Loucy (cell line): ENCODE measurements at regions not wholly inside any gene's neighbourhood (a gene's known extent, or its start where the extent isn't known, plus 50 kb on each side); places are given as distances from the start of the nearest gene placed in this dataset.

Experiments used
- CTCF ChIP-seq: fragments of 200-600 bp; sonication (generic); conservative IDR thresholded peaks from 2 replicates; pipeline ENCODE4 v1.5.1; 2014; ENCODE audit warnings: mild to moderate bottlenecking, antibody characterized with exemption, low read length
- EZH2phosphoT487 ChIP-seq: fragments of 200-600 bp; IDR thresholded peaks from 2 replicates; pipeline ENCODE4 v1.6.1; 2018; ENCODE audit warnings: antibody characterized with exemption, mild to moderate bottlenecking, moderate library complexity, borderline replicate concordance

GRCh38 chr6:92719773-92720172 is 699.6 kb downstream of the EPHA7 start:
- TF ChIP-seq CTCF = no peak
- no peak for TF ChIP-seq EZH2phosphoT487
